ENCODE measurements at regions not wholly inside any gene's neighbourhood (a gene's known extent, or its start where the extent isn't known, plus 50 kb on each side); places are given as distances from the start of the nearest gene placed in this dataset.

- TF ChIP-seq GATA1 (IDR thresholded peaks at IDR 0.05; ENCODE audit: low read depth, low read length) = no peak
- no peak for TF ChIP-seq POLR2A (IDR thresholded peaks at IDR 0.05; ENCODE audit: low read length)
- DNase-seq = no peak
Observed at GRCh38 chr4:160235285-160235684, 1132.4 kb downstream of the RAPGEF2 start.

DNA sequence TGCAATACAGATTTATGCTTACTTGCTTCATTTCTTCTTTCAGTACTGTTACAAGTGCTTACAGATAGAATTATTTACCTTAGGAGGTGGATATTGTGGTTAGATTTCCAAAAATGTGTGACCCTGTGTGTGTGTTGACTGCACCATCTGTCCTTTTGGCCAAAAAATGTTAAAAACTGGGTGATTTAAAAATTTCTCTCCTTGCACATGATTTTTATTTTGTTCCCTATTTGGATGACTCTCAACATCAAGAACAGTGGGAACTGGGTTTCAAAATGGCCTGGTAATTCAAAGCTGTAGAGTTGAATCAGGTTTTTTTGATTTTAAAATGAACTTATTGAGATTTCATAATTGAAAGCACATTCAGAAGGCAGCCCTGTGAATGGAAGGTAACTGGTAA is 1132.9 kb downstream of the RAPGEF2 start:
- no peak for TF ChIP-seq POLR2A (IDR thresholded peaks at IDR 0.05; ENCODE audit: low read length)
- no peak for TF ChIP-seq GATA1 (IDR thresholded peaks at IDR 0.05; ENCODE audit: low read depth, low read length)
- DNase-seq = no peak

GRCh38 chr4:160238790-160239189 is 1135.9 kb downstream of the RAPGEF2 start:
- TF ChIP-seq POLR2A (IDR thresholded peaks at IDR 0.05; ENCODE audit: low read length) (no peak), GATA1 (IDR thresholded peaks at IDR 0.05; ENCODE audit: low read depth, low read length) (no peak)
- DNase-seq = peak in 1 of 2 experiments; percentile 2

DNA sequence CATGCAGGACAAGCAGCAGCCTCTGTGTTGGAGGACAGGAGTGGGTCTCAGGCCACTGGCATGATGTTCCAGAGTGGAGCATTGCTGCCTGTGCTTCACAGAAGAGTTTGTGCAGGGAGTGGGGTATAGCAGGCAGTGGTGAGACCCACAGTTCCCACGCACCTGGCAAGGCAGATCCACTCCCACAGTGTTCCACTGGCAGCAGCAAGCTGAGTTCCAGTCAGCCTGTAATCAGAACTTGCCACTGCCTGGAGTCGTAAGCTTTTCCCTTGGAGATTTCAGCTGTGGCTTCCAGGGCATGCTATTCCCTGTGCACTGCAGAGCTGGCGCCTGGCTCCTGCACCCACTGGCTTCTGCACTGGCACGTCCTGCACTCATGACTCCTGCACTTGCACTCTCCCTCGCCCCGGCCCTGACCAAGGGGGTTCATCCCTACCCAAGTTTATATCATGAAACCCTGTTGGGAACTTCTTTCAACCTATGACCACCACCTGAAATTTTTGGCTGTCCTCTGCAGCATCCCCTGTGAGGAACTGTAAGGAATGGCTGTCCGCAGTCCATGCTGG is 1144.3 kb downstream of the RAPGEF2 start:
- no peak for DNase-seq
- TF ChIP-seq GATA1 (IDR thresholded peaks at IDR 0.05; ENCODE audit: low read depth, low read length) (no peak), POLR2A (IDR thresholded peaks at IDR 0.05; ENCODE audit: low read length) (no peak)

GRCh38 chr4:160251522-160252170 is 1148.8 kb downstream of the RAPGEF2 start:
- no peak for TF ChIP-seq POLR2A (IDR thresholded peaks at IDR 0.05; ENCODE audit: low read length)
- TF ChIP-seq GATA1 (IDR thresholded peaks at IDR 0.05; ENCODE audit: low read depth, low read length) = no peak
- DNase-seq = no peak

DNA sequence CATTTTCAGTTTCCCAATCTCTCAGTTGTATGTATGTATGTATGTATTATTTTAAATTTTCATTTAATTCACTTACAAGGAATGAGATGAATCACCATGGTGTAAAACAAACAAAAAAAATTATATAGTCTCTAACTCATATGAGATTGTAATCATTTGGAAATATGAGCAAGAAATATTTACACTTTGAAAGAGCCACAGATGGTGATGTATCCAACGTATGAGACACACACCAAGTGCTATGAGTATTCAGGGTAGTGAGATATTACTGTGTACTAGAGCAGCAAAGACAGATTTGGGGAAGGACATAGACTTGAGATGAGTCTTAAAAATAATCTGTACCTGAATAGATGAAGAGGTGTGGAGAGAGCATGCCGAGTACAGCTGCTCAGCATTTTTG is 1154.4 kb downstream of the RAPGEF2 start:
- DNase-seq = no peak
- TF ChIP-seq GATA1 (IDR thresholded peaks at IDR 0.05; ENCODE audit: low read depth, low read length) (no peak), POLR2A (IDR thresholded peaks at IDR 0.05; ENCODE audit: low read length) (no peak)

- TF ChIP-seq GATA1 (IDR thresholded peaks at IDR 0.05; ENCODE audit: low read depth, low read length) = no peak
- TF ChIP-seq POLR2A (IDR thresholded peaks at IDR 0.05; ENCODE audit: low read length) = no peak
- DNase-seq = no peak
Observed at GRCh38 chr4:160265014-160265413, 1162.1 kb downstream of the RAPGEF2 start.

GRCh38 chr4:160265836-160266235 is 1163.0 kb downstream of the RAPGEF2 start:
- no peak for DNase-seq
- TF ChIP-seq GATA1 (IDR thresholded peaks at IDR 0.05; ENCODE audit: low read depth, low read length) (no peak), POLR2A (IDR thresholded peaks at IDR 0.05; ENCODE audit: low read length) (no peak)

DNA sequence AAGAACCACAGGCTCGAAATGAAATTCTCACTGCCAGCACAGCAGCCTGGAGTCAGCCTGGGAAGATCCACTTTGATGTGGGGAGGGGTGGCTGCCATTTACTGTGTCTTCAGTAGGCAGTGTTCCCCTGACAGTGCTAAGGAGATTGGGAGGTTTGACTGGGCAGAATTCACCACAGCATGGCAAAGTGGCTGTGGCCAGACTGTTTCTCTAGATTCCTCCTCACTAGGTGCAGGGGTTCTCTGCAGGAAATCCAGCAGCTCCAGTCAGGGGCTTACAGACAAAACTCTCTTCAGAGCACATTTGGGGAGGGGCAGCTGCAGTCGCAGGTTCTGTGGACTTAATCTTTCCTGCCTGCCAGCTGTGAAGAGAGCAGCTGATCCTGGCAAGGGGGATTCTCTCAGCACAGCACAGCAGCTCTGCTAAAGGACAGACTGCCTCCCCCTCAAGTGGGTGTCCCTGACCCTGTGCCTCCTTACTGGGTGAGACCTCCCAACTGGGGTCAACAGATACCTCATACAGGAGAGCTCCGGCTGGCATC is 1174.0 kb downstream of the RAPGEF2 start:
- no peak for DNase-seq
- TF ChIP-seq GATA1 (IDR thresholded peaks at IDR 0.05; ENCODE audit: low read depth, low read length) (no peak), POLR2A (IDR thresholded peaks at IDR 0.05; ENCODE audit: low read length) (no peak)

- no peak for DNase-seq
- TF ChIP-seq POLR2A (IDR thresholded peaks at IDR 0.05; ENCODE audit: low read length) = no peak
- no peak for TF ChIP-seq GATA1 (IDR thresholded peaks at IDR 0.05; ENCODE audit: low read depth, low read length)
Observed at GRCh38 chr4:160283081-160283480, 1180.2 kb downstream of the RAPGEF2 start.

DNA sequence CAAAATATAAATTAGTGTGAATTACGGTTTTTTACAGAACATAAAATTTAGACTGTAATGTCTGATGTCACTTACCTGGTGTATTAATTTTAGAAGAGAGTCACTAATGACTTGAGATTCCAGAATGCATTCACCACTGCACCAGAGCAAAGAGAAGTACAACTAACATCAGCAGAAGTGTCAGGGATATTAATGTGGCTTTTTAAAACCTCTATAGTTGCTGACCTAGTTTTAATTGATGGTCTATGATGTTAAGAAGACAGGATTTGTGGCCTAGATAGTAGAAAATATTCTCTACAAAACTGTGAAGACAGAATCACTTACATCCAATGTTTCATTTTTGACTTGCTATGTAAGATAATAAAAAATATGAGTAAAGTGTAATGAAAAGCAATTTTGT is 1181.6 kb downstream of the RAPGEF2 start:
- TF ChIP-seq POLR2A (IDR thresholded peaks at IDR 0.05; ENCODE audit: low read length) (no peak), GATA1 (IDR thresholded peaks at IDR 0.05; ENCODE audit: low read depth, low read length) (no peak)
- no peak for DNase-seq

DNA sequence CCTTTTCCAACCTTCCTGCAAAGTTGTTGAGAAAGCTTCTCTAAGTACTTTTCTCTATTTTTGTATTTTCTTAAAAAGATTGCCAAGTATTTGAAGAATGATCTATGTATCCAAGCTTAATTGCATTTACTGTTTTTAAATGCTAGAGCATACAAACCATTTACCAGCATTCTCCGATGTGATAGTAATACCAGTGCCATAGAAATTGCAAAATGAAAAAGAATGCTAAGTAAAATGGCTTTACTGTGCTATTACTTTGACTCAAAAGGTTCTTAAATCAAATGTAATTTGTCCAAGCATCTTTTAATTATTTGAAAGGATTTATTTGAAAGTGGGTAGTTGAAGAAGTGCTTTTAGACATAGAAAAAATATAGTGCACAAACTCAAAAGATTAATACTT is 1183.2 kb downstream of the RAPGEF2 start:
- no peak for DNase-seq
- TF ChIP-seq POLR2A (IDR thresholded peaks at IDR 0.05; ENCODE audit: low read length) (no peak), GATA1 (IDR thresholded peaks at IDR 0.05; ENCODE audit: low read depth, low read length) (no peak)

DNA sequence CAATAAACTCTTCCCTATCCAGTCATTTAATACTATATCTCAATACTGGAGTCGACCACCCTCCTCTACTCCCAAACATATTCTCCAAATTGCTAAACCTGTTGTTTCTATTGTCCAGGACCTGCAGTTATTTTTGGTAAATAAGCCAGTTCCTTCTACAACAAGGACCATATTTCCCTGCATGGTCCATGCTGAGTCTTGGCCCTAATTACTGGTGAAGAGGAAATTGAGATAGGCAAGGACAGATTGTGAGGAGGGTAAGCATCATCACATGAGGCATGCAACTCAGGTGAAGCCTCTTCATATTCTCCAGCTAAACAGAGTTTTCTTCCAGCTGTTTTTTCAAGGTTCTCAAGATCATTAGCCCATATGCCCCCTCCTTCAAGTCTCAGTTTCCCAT is 1193.6 kb downstream of the RAPGEF2 start:
- no peak for DNase-seq
- TF ChIP-seq POLR2A (IDR thresholded peaks at IDR 0.05; ENCODE audit: low read length) (no peak), GATA1 (IDR thresholded peaks at IDR 0.05; ENCODE audit: low read depth, low read length) (no peak)

- TF ChIP-seq GATA1 (IDR thresholded peaks at IDR 0.05; ENCODE audit: low read depth, low read length) (no peak), POLR2A (IDR thresholded peaks at IDR 0.05; ENCODE audit: low read length) (no peak)
- no peak for DNase-seq
Observed at GRCh38 chr4:160299177-160299576, 1196.3 kb downstream of the RAPGEF2 start.

GRCh38 chr4:160299608-160300007 is 1196.7 kb downstream of the RAPGEF2 start:
- no peak for DNase-seq
- no peak for TF ChIP-seq GATA1 (IDR thresholded peaks at IDR 0.05; ENCODE audit: low read depth, low read length)
- no peak for TF ChIP-seq POLR2A (IDR thresholded peaks at IDR 0.05; ENCODE audit: low read length)

All from erythroblast (primary cell).